SK-N-SH (cell line): ENCODE measurements at regions not wholly inside any gene's neighbourhood (a gene's known extent, or its start where the extent isn't known, plus 50 kb on each side); places are given as distances from the start of the nearest gene placed in this dataset.
A peak's percentile ranks its signal among the peaks of the same experiment; 100 is the strongest.

Experiments used
- CTCF ChIA-PET: fragments of 300-600, 350-600 bp; formaldehyde crosslinking; extraction: SDS; loops from one replicate; lab custom pipeline; 2021; lab: Yijun Ruan, JAX
- POLR2A ChIA-PET: fragments of 350-600 bp; sonication (Branson Sonifier 250); formaldehyde crosslinking; extraction: SDS; loops from one replicate; lab custom pipeline; 2020; ENCODE audit warnings: antibody characterized with exemption, inconsistent platforms; lab: Yijun Ruan, JAX
- DNase-seq: peaks from one replicate; pipeline ENCODE4 v3.0.0; 2012
- H2AFZ ChIP-seq: fragments of 200-600 bp; sonication (generic); 2 replicates; pipeline ENCODE4 v1.8.1; 2016; ENCODE audit warnings: antibody characterized with exemption, mild to moderate bottlenecking, low read depth
- H3F3A ChIP-seq: fragments of 200-600 bp; sonication (generic); replicated peaks from 2 replicates; pipeline ENCODE3; 2016; ENCODE audit warnings: antibody characterized with exemption, mild to moderate bottlenecking; ENCODE audit not compliant: insufficient read depth
- H3K27ac ChIP-seq, 2 experiments: fragments of 200-500 bp in 1 of 2; fragments of 200-600 bp in 1 of 2; sonication (Bioruptor generic) in 1 of 2; sonication (generic), shearing (Covaris generic) in 1 of 2; 2 replicates each; pipeline versions ENCODE4 v1.5.1 to v1.6.1; 2014 to 2016; ENCODE audit warnings: low read depth in 2 of 2, inconsistent platforms in 1 of 2, low read length in 1 of 2, mild to moderate bottlenecking in 1 of 2, mixed read lengths in 1 of 2
- H3K27me3 ChIP-seq: fragments of 200-600 bp; sonication (generic), shearing (Covaris generic); 2 replicates; pipeline ENCODE4 v1.6.1; 2016; ENCODE audit warnings: mixed run types; ENCODE audit not compliant: insufficient read depth
- H3K36me3 ChIP-seq, 2 experiments: fragments of 200-500 bp in 1 of 2; fragments of 200-600 bp in 1 of 2; sonication (Bioruptor generic) in 1 of 2; sonication (generic) in 1 of 2; replicated peaks in 1 of 2; 2 replicates each; pipeline versions ENCODE3 to v1.5.1; 2014 to 2016; ENCODE audit warnings: low read length in 1 of 2, mild to moderate bottlenecking in 1 of 2; ENCODE audit not compliant: insufficient read depth in 2 of 2, control insufficient read depth in 1 of 2
- H3K4me1 ChIP-seq, 2 experiments: fragments of 200-500 bp in 1 of 2; fragments of 200-600 bp in 1 of 2; sonication (Bioruptor generic) in 1 of 2; sonication (generic), shearing (Covaris generic) in 1 of 2; 2 replicates each; pipeline versions ENCODE4 v1.5.1 to v1.6.1; 2014 to 2016; ENCODE audit warnings: low read depth in 1 of 2, low read length in 1 of 2, mixed run types in 1 of 2; ENCODE audit not compliant: insufficient read depth in 2 of 2, control insufficient read depth in 1 of 2
- H3K4me2 ChIP-seq: fragments of 200-600 bp; sonication (generic), shearing (Covaris generic); 2 replicates; pipeline ENCODE4 v1.6.1; 2017; ENCODE audit warnings: mixed run types
- H3K4me3 ChIP-seq, 2 experiments: fragments of 200-500 bp in 1 of 2; fragments of 200-600 bp in 1 of 2; sonication (Bioruptor generic) in 1 of 2; sonication (generic), shearing (Covaris generic) in 1 of 2; 2 replicates each; pipeline versions ENCODE4 v1.5.1 to v1.8.1; 2014 to 2016; ENCODE audit warnings: low read depth in 2 of 2, inconsistent platforms in 1 of 2, low read length in 1 of 2, mild to moderate bottlenecking in 1 of 2, mixed read lengths in 1 of 2, moderate library complexity in 1 of 2
- H3K79me2 ChIP-seq: fragments of 200-600 bp; sonication (generic); 2 replicates; pipeline ENCODE4 v1.8.1; 2017; ENCODE audit warnings: mild to moderate bottlenecking; ENCODE audit not compliant: insufficient read depth
- H3K9ac ChIP-seq: fragments of 200-600 bp; sonication (generic); 2 replicates; pipeline ENCODE4 v1.6.1; 2017; ENCODE audit warnings: mixed run types
- H3K9me2 ChIP-seq: fragments of 200-600 bp; sonication (generic); 2 replicates; pipeline ENCODE4 v1.6.1; 2017; ENCODE audit warnings: mixed run types
- H3K9me3 ChIP-seq: fragments of 200-600 bp; sonication (generic); 2 replicates; pipeline ENCODE4 v1.6.1; 2017; ENCODE audit warnings: mixed run types, mild to moderate bottlenecking, moderate library complexity
- H4K20me1 ChIP-seq: fragments of 200-600 bp; sonication (generic); 2 replicates; pipeline ENCODE4 v1.6.1; 2017; ENCODE audit warnings: mild to moderate bottlenecking, mixed run types; ENCODE audit not compliant: insufficient read depth
- ELF1 ChIP-seq: IDR thresholded peaks from 2 replicates; pipeline ENCODE4 v1.4.0; 2012
- EP300 ChIP-seq, 2 experiments: IDR thresholded peaks; 2 replicates each; pipeline versions ENCODE4 v1.4.0 to v1.6.1; 2012; ENCODE audit warnings: borderline replicate concordance in 1 of 2, low read depth in 1 of 2, low read length in 1 of 2
- EZH2phosphoT487 ChIP-seq: fragments of 200-600 bp; sonication (generic); IDR thresholded peaks from 2 replicates; pipeline ENCODE4 v1.6.1; 2017; ENCODE audit warnings: low read depth, mixed run types, mild to moderate bottlenecking, antibody characterized with exemption, moderate library complexity, borderline replicate concordance
- FOXJ3 ChIP-seq: sonication (generic); formaldehyde crosslinking; IDR thresholded peaks from 2 replicates; pipeline ENCODE4 v1.5.1; 2020; ENCODE audit warnings: mild to moderate bottlenecking, missing genetic modification reagents
- FOXM1 ChIP-seq: IDR thresholded peaks from 2 replicates; pipeline ENCODE4 v1.4.0; 2012; ENCODE audit warnings: low read depth, mild to moderate bottlenecking
- GABPA ChIP-seq: IDR thresholded peaks from 2 replicates; pipeline ENCODE4 v1.4.0; 2012; ENCODE audit warnings: low read depth, mild to moderate bottlenecking
- GATA2 ChIP-seq: sonication (generic); formaldehyde crosslinking; IDR thresholded peaks from 2 replicates; pipeline ENCODE4 v1.5.0; 2020; ENCODE audit warnings: mild to moderate bottlenecking, missing genetic modification reagents
- MAX ChIP-seq: IDR thresholded peaks from 2 replicates; pipeline ENCODE4 v1.4.0; 2012; ENCODE audit warnings: low read depth
- MEF2A ChIP-seq: IDR thresholded peaks from 2 replicates; pipeline ENCODE4 v1.4.0; 2012; ENCODE audit warnings: low read depth, borderline replicate concordance
- NRF1 ChIP-seq: IDR thresholded peaks from 2 replicates; pipeline ENCODE4 v1.6.1; 2012; ENCODE audit warnings: low read depth, mild to moderate bottlenecking, low read length
- PBX3 ChIP-seq: IDR thresholded peaks from 2 replicates; pipeline ENCODE4; 2012
- REST ChIP-seq: IDR thresholded peaks from 2 replicates; pipeline ENCODE4 v1.6.1; 2012; ENCODE audit warnings: mild to moderate bottlenecking, low read depth, low read length, moderate library complexity
- RFX5 ChIP-seq: IDR thresholded peaks from 2 replicates; pipeline ENCODE4 v1.6.1; 2012; ENCODE audit warnings: mild to moderate bottlenecking, improper control_type of control experiment, low read length
- SMC3 ChIP-seq: IDR thresholded peaks from 2 replicates; pipeline ENCODE4 v1.6.1; 2012; ENCODE audit warnings: low read depth, low read length, improper control_type of control experiment
- TEAD4 ChIP-seq: IDR thresholded peaks from 2 replicates; pipeline ENCODE4 v1.4.0; 2012; ENCODE audit warnings: mild to moderate bottlenecking, borderline replicate concordance; ENCODE audit not compliant: insufficient read depth
- whole genome bisulfite sequencing: methylation state at CpG from one replicate; pipeline ENCODE4 v1.1.6; 2017; ENCODE audit warnings: low lambda C conversion rate; 5-methylcytosine and 5-hydroxymethylcytosine counted together

- H3K27ac ChIP-seq, result peak overlapping the region in 1 of 2 experiments; percentile 65; a peak in 2 of 4 replicates
- ChIA-PET CTCF (interaction anchor here (0.9 to 3.4 kb wide), 3 partner anchors 9 to 61 kb away, joined by 3 to 12 read pairs (median 4); no protein-coding TSS in a partner anchor), POLR2A (interaction anchor here (0.6 kb wide), 1 partner anchor 46 kb away, joined by 4 read pairs; no protein-coding TSS in a partner anchor)
- no peak overlapping the region for H2AFZ ChIP-seq
- H3K9ac ChIP-seq, result no peak overlapping the region
- H3K79me2 ChIP-seq, result no peaks in the 10 kb centered on the region
- H3F3A ChIP-seq, result peaks cover 18% of the 10 kb centered on the region
- no peaks in the 10 kb centered on the region for H3K36me3 ChIP-seq
- TF ChIP-seq FOXJ3, result 0 out of 2 replicates have a peak, but pooled peaks have one; percentile 28
- no peak for TF ChIP-seq TEAD4
- TF ChIP-seq, all 33 proteins: peak for 1
- H3K4me2 ChIP-seq, result no peak overlapping the region
- 58% methylated on average over 6 of the region's 6 CpGs for WGBS
- H3K4me1 ChIP-seq, result peaks cover 0 to 60% of the 10 kb centered on the region in 2 experiments; a peak in 2 of 4 replicates
- peak; percentile 49 for DNase-seq
- H3K9me2 ChIP-seq, result no peaks in the 10 kb centered on the region
- peaks cover 5% of the 10 kb centered on the region; the same call in 1 of the 2 replicates for H3K27me3 ChIP-seq
- H4K20me1 ChIP-seq, result no peaks in the 10 kb centered on the region
- H3K4me3 ChIP-seq, result no peak overlapping the region
- H3K9me3 ChIP-seq, result no peaks in the 10 kb centered on the region
Measured at GRCh38 chr3:194277786-194278130, 73.4 kb downstream of the CPN2 start.

GRCh38 chr3:194278186-194278845, 72.8 kb downstream of the CPN2 start:
- POLR2A ChIA-PET, result no interaction called here
- peaks cover 5% of the 10 kb centered on the region; the same call in 1 of the 2 replicates for H3K27me3 ChIP-seq
- no peak overlapping the region for H2AFZ ChIP-seq
- H3K27ac ChIP-seq, result peak overlapping the region in 1 of 2 experiments; percentile 65; a peak in 1 of 4 replicates
- peaks cover 0 to 60% of the 10 kb centered on the region in 2 experiments; a peak in 2 of 4 replicates for H3K4me1 ChIP-seq
- TF ChIP-seq SMC3, result no peak
- no peak for TF ChIP-seq ELF1
- no peak for TF ChIP-seq MEF2A
- no peak for TF ChIP-seq EZH2phosphoT487
- no peak for TF ChIP-seq FOXM1
- TF ChIP-seq MAX, result no peak
- no peak for TF ChIP-seq GABPA
- TF ChIP-seq, all 33 proteins: peak for 0
- Histone ChIP-seq H3F3A (peaks cover 18% of the 10 kb centered on the region), H3K9ac (no peak overlapping the region), H3K9me2 (no peaks in the 10 kb centered on the region), H3K9me3 (no peaks in the 10 kb centered on the region), H3K4me3 (no peak overlapping the region), H3K4me2 (no peak overlapping the region), H3K36me3 (no peaks in the 10 kb centered on the region), H4K20me1 (no peaks in the 10 kb centered on the region), H3K79me2 (no peaks in the 10 kb centered on the region)
- DNase-seq, result no peak
- 88% methylated on average over 8 of the region's 9 CpGs for WGBS
- CTCF ChIA-PET, result interaction anchor here (0.9 to 3.4 kb wide), 3 partner anchors 8 to 60 kb away, joined by 3 to 12 read pairs (median 4); no protein-coding TSS in a partner anchor

GRCh38 chr3:194279101-194279500, 72.0 kb downstream of the CPN2 start:
- Histone ChIP-seq H3K4me2 (no peak overlapping the region), H3K79me2 (no peaks in the 10 kb centered on the region), H3K27me3 (peaks cover 5% of the 10 kb centered on the region; the same call in 1 of the 2 replicates), H3K9ac (no peak overlapping the region), H4K20me1 (no peaks in the 10 kb centered on the region), H3K27ac (no peak overlapping the region)
- POLR2A ChIA-PET, result no interaction called here
- CTCF ChIA-PET, result no interaction called here
- TF ChIP-seq REST (no peak), FOXJ3 (no peak), RFX5 (no peak), EP300 (IDR thresholded peaks at IDR 0.05; ENCODE audit: borderline replicate concordance in 1 of 2, low read depth in 1 of 2, low read length in 1 of 2) (no peak), NRF1 (no peak), PBX3 (no peak), GATA2 (CRISPR knock-in tag) (no peak)
- TF ChIP-seq, all 33 proteins: peak for 0
- Histone ChIP-seq H3K36me3 (no peaks in the 10 kb centered on the region), H3K9me3 (no peaks in the 10 kb centered on the region), H3K4me1 (peaks cover 0 to 52% of the 10 kb centered on the region in 2 experiments; a peak in 2 of 4 replicates), H3K9me2 (no peaks in the 10 kb centered on the region), H3F3A (peaks cover 17% of the 10 kb centered on the region), H3K4me3 (no peak overlapping the region), H2AFZ (no peak overlapping the region)
- DNase-seq, result no peak
- 93% methylated on average over 9 of the region's 9 CpGs for WGBS
